B cell (primary cell): ENCODE measurements at regions not wholly inside any gene's neighbourhood (a gene's known extent, or its start where the extent isn't known, plus 50 kb on each side); places are given as distances from the start of the nearest gene placed in this dataset.

Source experiments
- ATAC-seq: fragments of 200-7000 bp; cut with Tn5 transposase; one replicate; pipeline ENCODE4 v1.10.0; 2021; ENCODE audit warnings: low read depth, mild to moderate bottlenecking, moderate number of reproducible peaks, moderate library complexity
- CTCF ChIA-PET: fragments of 350-600 bp; sonication (Branson Sonifier 250); formaldehyde crosslinking; loops from one replicate; lab custom pipeline; 2021; ENCODE audit warnings: antibody characterized with exemption, inconsistent platforms; lab: Charles Lee
- POLR2A ChIA-PET: fragments of 350-600 bp; sonication (Branson Sonifier 250); formaldehyde crosslinking; loops from one replicate; lab custom pipeline; 2021; ENCODE audit warnings: antibody characterized with exemption; lab: Charles Lee
- DNase-seq: peaks from one replicate; pipeline ENCODE4 v3.0.0; 2013
- H2AFZ ChIP-seq: 2 replicates; pipeline ENCODE4 v1.6.1; 2012; ENCODE audit warnings: mild to moderate bottlenecking, low read depth, low read length; ENCODE audit not compliant: insufficient read depth, poor library complexity, severe bottlenecking
- H3K27ac ChIP-seq, 2 donors: 1 replicate in 1 of 2; 2 replicates in 1 of 2; pipeline ENCODE4 v1.5.1; 2012 to 2013; ENCODE audit warnings: low read length in 2 of 2, mild to moderate bottlenecking in 2 of 2, moderate library complexity in 1 of 2
- H3K27me3 ChIP-seq, 4 experiments: fragments of 200-600 bp in 1 of 4; sonication (generic) in 1 of 4; replicated peaks in 1 of 4; 1 replicate in 2 of 4; 2 replicates in 2 of 4; pipeline versions ENCODE4 v1.6.1 to v1.7.0; 2013 to 2016; ENCODE audit warnings: low read length in 3 of 4, mild to moderate bottlenecking in 2 of 4, mixed read lengths in 1 of 4, moderate library complexity in 1 of 4; ENCODE audit not compliant: insufficient read depth in 4 of 4, control insufficient read depth in 3 of 4; ENCODE audit errors: control extremely low read depth in 1 of 4
- H3K36me3 ChIP-seq, 2 experiments: replicated peaks in 1 of 2; 1 replicate in 1 of 2; 2 replicates in 1 of 2; pipeline versions ENCODE4 v1.6.1 to v1.7.1; 2013; ENCODE audit warnings: low read length in 1 of 2; ENCODE audit not compliant: insufficient read depth in 2 of 2, control insufficient read depth in 1 of 2; ENCODE audit errors: control extremely low read depth in 1 of 2, extremely low read depth in 1 of 2
- H3K4me1 ChIP-seq, 2 donors: fragments of 200-600 bp in 1 of 2; sonication (generic) in 1 of 2; 1 replicate in 1 of 2; 2 replicates in 1 of 2; pipeline versions ENCODE4 v1.5.1 to v1.6.1; 2013 to 2017; ENCODE audit warnings: low read length in 2 of 2; ENCODE audit not compliant: control insufficient read depth in 2 of 2, insufficient read depth in 2 of 2
- H3K4me2 ChIP-seq: replicated peaks from 2 replicates; pipeline ENCODE3; 2012; ENCODE audit warnings: mild to moderate bottlenecking, low read depth, low read length; ENCODE audit not compliant: poor library complexity, severe bottlenecking
- H3K4me3 ChIP-seq, 5 experiments: fragments of 200-600 bp in 1 of 5; sonication (generic) in 1 of 5; 1 replicate in 3 of 5; 2 replicates in 2 of 5; pipeline versions ENCODE4 v1.5.1 to v1.7.0; 2011 to 2016; ENCODE audit warnings: low read length in 4 of 5, mild to moderate bottlenecking in 4 of 5, low read depth in 2 of 5, control low read depth in 1 of 5, moderate library complexity in 1 of 5; ENCODE audit not compliant: insufficient read depth in 1 of 5; ENCODE audit errors: control extremely low read depth in 1 of 5, extremely low read depth in 1 of 5
- H3K79me2 ChIP-seq: fragments of 200-600 bp; sonication (generic); one replicate; pipeline ENCODE4 v1.6.0; 2016; ENCODE audit warnings: low read length; ENCODE audit not compliant: control insufficient read depth, insufficient read depth
- H3K9ac ChIP-seq: fragments of 200-600 bp; sonication (generic); 2 replicates; pipeline ENCODE4 v1.6.1; 2017; ENCODE audit warnings: mild to moderate bottlenecking, low read length, moderate library complexity
- H3K9me3 ChIP-seq, 3 donors: one replicate each; pipeline versions ENCODE4 v1.6.1 to v1.7.1; 2013; ENCODE audit warnings: low read length in 2 of 3; ENCODE audit not compliant: control insufficient read depth in 2 of 3, insufficient read depth in 1 of 3; ENCODE audit errors: control extremely low read depth in 1 of 3
- H4K20me1 ChIP-seq: 2 replicates; pipeline ENCODE4 v1.6.0; 2012; ENCODE audit warnings: mild to moderate bottlenecking, low read length; ENCODE audit not compliant: insufficient read depth, control insufficient read depth, poor library complexity, severe bottlenecking
- H3K27ac Mint-ChIP-seq: one replicate; pipeline ENCODE4 v1.8.0; 2021; ENCODE audit warnings: mixed read lengths
- H3K27me3 Mint-ChIP-seq: one replicate; pipeline ENCODE4 v1.8.0; 2021; ENCODE audit warnings: mixed read lengths
- H3K4me1 Mint-ChIP-seq: one replicate; pipeline ENCODE4 v1.8.0; 2021; ENCODE audit warnings: mixed read lengths
- H3K4me3 Mint-ChIP-seq: one replicate; pipeline ENCODE4 v1.8.0; 2021; ENCODE audit warnings: mixed read lengths
- H3K9me3 Mint-ChIP-seq: one replicate; pipeline ENCODE4 v1.8.0; 2022; ENCODE audit warnings: mixed read lengths; ENCODE audit not compliant: insufficient read depth
- EZH2 ChIP-seq: IDR thresholded peaks from 2 replicates; pipeline ENCODE4 v1.6.1; 2012; ENCODE audit warnings: borderline replicate concordance, low read depth, mild to moderate bottlenecking, moderate library complexity, low read length; ENCODE audit not compliant: insufficient read depth, poor library complexity, severe bottlenecking
- WGBS: methylation state at CpG from one replicate; pipeline ENCODE4 v1.1.5; 2013; ENCODE audit warnings: missing lambda C conversion rate; ENCODE audit not compliant: insufficient coverage; 5-methylcytosine and 5-hydroxymethylcytosine counted together
- intact Hi-C: fragments of 100-400 bp; cut with micrococcal nuclease; formaldehyde crosslinking; loops from one replicate; pipeline ENCODE4 v1.10.0; 2022
- TF ChIP-seq, protein P1 (sequence below): fragments of 200-600 bp; IDR thresholded peaks from one replicate; pipeline ENCODE4 v1.8.0; 2022; ENCODE audit warnings: antibody characterized with exemption, mild to moderate bottlenecking

DNA sequence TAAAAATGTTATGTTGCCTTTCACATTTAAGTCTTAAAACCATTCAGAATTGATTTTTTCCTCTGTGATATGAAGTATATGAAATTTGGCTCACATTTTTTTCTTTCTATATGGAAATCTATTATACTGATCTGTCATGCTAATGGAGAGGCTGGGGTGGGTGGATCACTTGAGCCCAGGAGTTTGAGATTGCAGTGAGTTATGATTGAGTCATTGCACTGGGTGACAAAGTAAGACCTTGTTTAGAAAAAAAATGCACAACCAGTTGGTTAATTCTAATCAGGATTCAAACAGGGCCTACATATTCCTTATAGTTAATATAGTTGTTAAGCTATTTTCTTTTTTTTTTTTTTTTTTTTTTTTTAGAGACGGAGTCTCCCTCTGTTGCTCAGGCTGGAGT is 230.5 kb downstream of the MFSD1 start:
- no peak overlapping the region for H3K27ac ChIP-seq
- no peak overlapping the region for H3K9ac ChIP-seq
- intact Hi-C loops, result no loop called here
- Mint-ChIP-seq H3K4me3 (no peak overlapping the region), H3K27me3 (no peaks in the 10 kb centered on the region), H3K27ac (no peak overlapping the region), H3K9me3 (peaks cover 2% of the 10 kb centered on the region), H3K4me1 (no peaks in the 10 kb centered on the region)
- ATAC-seq (no peak), DNase-seq (no peak)
- no peak overlapping the region for H2AFZ ChIP-seq
- H3K36me3 ChIP-seq, result no peaks in the 10 kb centered on the region
- POLR2A ChIA-PET, result no interaction called here
- TF ChIP-seq, protein P1, sequence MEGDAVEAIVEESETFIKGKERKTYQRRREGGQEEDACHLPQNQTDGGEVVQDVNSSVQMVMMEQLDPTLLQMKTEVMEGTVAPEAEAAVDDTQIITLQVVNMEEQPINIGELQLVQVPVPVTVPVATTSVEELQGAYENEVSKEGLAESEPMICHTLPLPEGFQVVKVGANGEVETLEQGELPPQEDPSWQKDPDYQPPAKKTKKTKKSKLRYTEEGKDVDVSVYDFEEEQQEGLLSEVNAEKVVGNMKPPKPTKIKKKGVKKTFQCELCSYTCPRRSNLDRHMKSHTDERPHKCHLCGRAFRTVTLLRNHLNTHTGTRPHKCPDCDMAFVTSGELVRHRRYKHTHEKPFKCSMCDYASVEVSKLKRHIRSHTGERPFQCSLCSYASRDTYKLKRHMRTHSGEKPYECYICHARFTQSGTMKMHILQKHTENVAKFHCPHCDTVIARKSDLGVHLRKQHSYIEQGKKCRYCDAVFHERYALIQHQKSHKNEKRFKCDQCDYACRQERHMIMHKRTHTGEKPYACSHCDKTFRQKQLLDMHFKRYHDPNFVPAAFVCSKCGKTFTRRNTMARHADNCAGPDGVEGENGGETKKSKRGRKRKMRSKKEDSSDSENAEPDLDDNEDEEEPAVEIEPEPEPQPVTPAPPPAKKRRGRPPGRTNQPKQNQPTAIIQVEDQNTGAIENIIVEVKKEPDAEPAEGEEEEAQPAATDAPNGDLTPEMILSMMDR, result no peak
- H3K4me2 ChIP-seq, result no peak overlapping the region
- no peaks in the 10 kb centered on the region for H4K20me1 ChIP-seq
- H3K79me2 ChIP-seq, result no peaks in the 10 kb centered on the region
- no peaks in the 10 kb centered on the region for H3K4me1 ChIP-seq
- CTCF ChIA-PET, result no interaction called here
- H3K27me3 ChIP-seq, result no peaks in the 10 kb centered on the region
- 100% methylated on average over 1 of the region's 1 CpG for WGBS
- H3K4me3 ChIP-seq, result no peak overlapping the region
- H3K9me3 ChIP-seq, result no peaks in the 10 kb centered on the region

DNA sequence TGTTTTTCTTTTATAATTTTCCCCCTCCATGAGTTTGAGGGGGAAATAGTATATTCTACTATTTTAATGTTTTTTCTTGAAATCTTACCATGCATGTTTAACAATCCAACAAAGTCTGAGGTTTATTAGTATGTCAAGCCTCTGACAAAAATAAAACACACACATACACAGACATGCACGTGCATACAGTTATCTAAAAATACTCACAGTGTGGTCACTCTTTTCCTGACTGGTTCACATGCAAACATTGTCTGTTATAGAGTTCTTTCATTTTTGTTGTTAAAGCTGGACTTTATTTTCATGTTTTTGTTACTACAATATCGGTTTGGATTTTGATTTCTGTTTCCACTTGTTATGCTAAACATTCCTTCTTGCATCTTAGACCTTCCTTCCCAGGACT is 236.6 kb downstream of the MFSD1 start:
- no peaks in the 10 kb centered on the region for H3K27me3 Mint-ChIP-seq
- H3K4me3 ChIP-seq, result no peak overlapping the region
- no peak overlapping the region for H2AFZ ChIP-seq
- H3K9me3 ChIP-seq, result no peaks in the 10 kb centered on the region
- H3K4me1 Mint-ChIP-seq, result no peaks in the 10 kb centered on the region
- ChIA-PET CTCF (no interaction called here), POLR2A (no interaction called here)
- WGBS, result no CpG with 5 or more reads among the region's 2 CpGs
- no peaks in the 10 kb centered on the region for H3K4me1 ChIP-seq
- ATAC-seq (no peak), DNase-seq (no peak)
- H3K4me2 ChIP-seq, result no peak overlapping the region
- no peak overlapping the region for H3K9ac ChIP-seq
- H4K20me1 ChIP-seq, result no peaks in the 10 kb centered on the region
- no peaks in the 10 kb centered on the region for H3K9me3 Mint-ChIP-seq
- no peak for TF ChIP-seq EZH2
- TF ChIP-seq, protein P1, result no peak
- H3K27ac Mint-ChIP-seq, result no peak overlapping the region
- H3K27me3 ChIP-seq, result no peaks in the 10 kb centered on the region
- H3K79me2 ChIP-seq, result no peaks in the 10 kb centered on the region
- intact Hi-C loops, result no loop called here
- no peaks in the 10 kb centered on the region for H3K36me3 ChIP-seq
- H3K27ac ChIP-seq, result no peak overlapping the region
- H3K4me3 Mint-ChIP-seq, result no peak overlapping the region
